HCT116 (cell line): ENCODE measurements at regions not wholly inside any gene's neighbourhood (a gene's known extent, or its start where the extent isn't known, plus 50 kb on each side); places are given as distances from the start of the nearest gene placed in this dataset.

Experiments used
- ATAC-seq: fragments of 200-7000 bp; cut with Tn5 transposase; 2 replicates; pipeline ENCODE4 v1.9.1; 2020; ENCODE audit warnings: mild to moderate bottlenecking, moderate library complexity
- BruUV-seq: library from RNA; stranded (reverse); fragments of 400-500 nt; replicated peaks from 2 replicates; lab custom pipeline; 2021; lab: Mats Ljungman, UMichigan
- CTCF ChIA-PET: fragments of 300-600 bp; sonication (Branson Sonifier 250); formaldehyde crosslinking; loops from one replicate; lab custom pipeline; 2021; ENCODE audit warnings: antibody characterized with exemption; lab: Charles Lee
- POLR2A ChIA-PET: fragments of 300-600, 350-600 bp; sonication (Branson Sonifier 250); formaldehyde crosslinking; loops from one replicate; lab custom pipeline; 2021; ENCODE audit warnings: antibody characterized with exemption; lab: Charles Lee
- RAD21 ChIA-PET, 2 experiments: fragments of 300-600 bp; sonication (Branson Sonifier 250); formaldehyde crosslinking; loops; one replicate each; lab custom pipeline; 2023; ENCODE audit warnings: low total read pairs in 2 of 2; ENCODE audit not compliant: uncharacterized antibody in 2 of 2, unreplicated experiment in 2 of 2, low non-redundant PET in 1 of 2; lab: Charles Lee
- DNase-seq: peaks from one replicate; pipeline ENCODE4 v3.0.0-alpha.2; 2010; ENCODE audit warnings: low read depth, low spot score
- H2AFZ ChIP-seq: fragments of 200-600 bp; shearing (Covaris generic), sonication (generic); 2 replicates; pipeline ENCODE4 v1.6.1; 2017; ENCODE audit warnings: low read depth, mixed run types, mixed read lengths, antibody characterized with exemption, low read length; ENCODE audit not compliant: poor library complexity, severe bottlenecking
- H3K27ac ChIP-seq: 2 replicates; pipeline ENCODE4 v1.5.1; 2012; ENCODE audit warnings: low read depth, low read length
- H3K27me3 ChIP-seq: fragments of 200-600 bp; sonication (generic); 2 replicates; pipeline ENCODE4 v1.6.1; 2016; ENCODE audit warnings: mixed run types, low read length, mixed read lengths; ENCODE audit not compliant: insufficient read depth
- H3K36me3 ChIP-seq, 2 experiments: fragments of 200-500 bp in 1 of 2; fragments of 200-600 bp in 1 of 2; sonication (Bioruptor generic) in 1 of 2; sonication (generic) in 1 of 2; 2 replicates each; pipeline versions ENCODE4 v1.5.1 to v1.6.1; 2014 to 2016; ENCODE audit warnings: low read length in 2 of 2, inconsistent platforms in 1 of 2, mixed read lengths in 1 of 2, mixed run types in 1 of 2; ENCODE audit not compliant: insufficient read depth in 2 of 2, control insufficient read depth in 1 of 2
- H3K4me1 ChIP-seq, 2 experiments: fragments of 200-600 bp in 1 of 2; sonication (generic) in 1 of 2; 2 replicates each; pipeline versions ENCODE4 v1.5.1 to v1.6.1; 2012 to 2017; ENCODE audit warnings: low read length in 2 of 2, inconsistent platforms in 1 of 2, mild to moderate bottlenecking in 1 of 2, mixed read lengths in 1 of 2, mixed run types in 1 of 2, moderate library complexity in 1 of 2; ENCODE audit not compliant: insufficient read depth in 2 of 2, control insufficient read depth in 1 of 2
- H3K4me2 ChIP-seq: fragments of 200-600 bp; sonication (generic); 2 replicates; pipeline ENCODE4 v1.6.1; 2017; ENCODE audit warnings: mixed run types, low read length, mixed read lengths
- H3K4me3 ChIP-seq, 2 experiments: fragments of 200-600 bp in 1 of 2; sonication (generic) in 1 of 2; replicated peaks in 1 of 2; 2 replicates each; pipeline ENCODE4 v1.5.1; 2011 to 2016; ENCODE audit warnings: low read length in 2 of 2, control low read depth in 1 of 2, low read depth in 1 of 2, mild to moderate bottlenecking in 1 of 2, mixed read lengths in 1 of 2, mixed run types in 1 of 2
- H3K79me2 ChIP-seq: fragments of 200-600 bp; sonication (generic); 2 replicates; pipeline ENCODE4 v1.6.1; 2017; ENCODE audit warnings: mild to moderate bottlenecking, mixed run types, low read length, moderate library complexity, mixed read lengths; ENCODE audit not compliant: insufficient read depth
- H3K9ac ChIP-seq: fragments of 200-600 bp; sonication (generic); 2 replicates; pipeline ENCODE4 v1.6.1; 2016; ENCODE audit warnings: low read length, mixed read lengths
- H3K9me2 ChIP-seq: fragments of 200-600 bp; sonication (generic), shearing (Covaris generic); 2 replicates; pipeline ENCODE4 v1.6.1; 2017; ENCODE audit warnings: mixed run types, mild to moderate bottlenecking, moderate library complexity; ENCODE audit not compliant: insufficient read depth
- H3K9me3 ChIP-seq, 2 experiments: fragments of 200-500 bp in 1 of 2; fragments of 200-600 bp in 1 of 2; sonication (Bioruptor generic) in 1 of 2; sonication (generic) in 1 of 2; 2 replicates each; pipeline ENCODE4 v1.6.1; 2014 to 2017; ENCODE audit warnings: low read length in 2 of 2, mixed read lengths in 2 of 2, inconsistent platforms in 1 of 2, low read depth in 1 of 2, mild to moderate bottlenecking in 1 of 2, mixed run types in 1 of 2, moderate library complexity in 1 of 2; ENCODE audit not compliant: control insufficient read depth in 1 of 2, insufficient read depth in 1 of 2
- H4K20me1 ChIP-seq: fragments of 200-600 bp; sonication (generic), shearing (Covaris generic); 2 replicates; pipeline ENCODE4 v1.6.1; 2017; ENCODE audit warnings: mixed run types, mild to moderate bottlenecking, moderate library complexity; ENCODE audit not compliant: insufficient read depth
- ATF3 ChIP-seq: IDR thresholded peaks from 2 replicates; pipeline ENCODE4 v1.6.1; 2012
- CBX3 ChIP-seq: IDR thresholded peaks from 2 replicates; pipeline ENCODE4 v1.6.1; 2012; ENCODE audit warnings: low read depth
- CEBPB ChIP-seq: IDR thresholded peaks from 2 replicates; pipeline ENCODE4 v1.6.1; 2012; ENCODE audit warnings: low read depth
- CTCF ChIP-seq, 3 experiments: fragments of 200-600 bp in 1 of 3; sonication (generic) in 1 of 3; IDR thresholded peaks in 2 of 3; conservative IDR thresholded peaks in 1 of 3; 2 replicates each; pipeline ENCODE4 v1.5.1; 2012 to 2017; ENCODE audit warnings: low read depth in 2 of 3, low read length in 2 of 3, antibody characterized with exemption in 1 of 3, borderline replicate concordance in 1 of 3, control low read depth in 1 of 3, mild to moderate bottlenecking in 1 of 3, mixed read lengths in 1 of 3, mixed run types in 1 of 3, moderate library complexity in 1 of 3; ENCODE audit not compliant: insufficient read depth in 1 of 3
- EGR1 ChIP-seq: IDR thresholded peaks from 2 replicates; pipeline ENCODE4 v1.6.1; 2012; ENCODE audit warnings: low read depth
- ELF1 ChIP-seq: IDR thresholded peaks from 2 replicates; pipeline ENCODE4 v1.6.1; 2012; ENCODE audit warnings: low read depth, borderline replicate concordance
- EZH2phosphoT487 ChIP-seq: fragments of 200-600 bp; IDR thresholded peaks from 2 replicates; pipeline ENCODE4 v1.6.1; 2018; ENCODE audit warnings: antibody characterized with exemption, borderline replicate concordance
- FOSL1 ChIP-seq: IDR thresholded peaks from 2 replicates; pipeline ENCODE4 v1.6.1; 2012; ENCODE audit warnings: low read depth
- JUND ChIP-seq: IDR thresholded peaks from 2 replicates; pipeline ENCODE4 v1.6.1; 2012
- MAX ChIP-seq: IDR thresholded peaks from 2 replicates; pipeline ENCODE4 v1.6.1; 2012
- POLR2A ChIP-seq: IDR thresholded peaks from 2 replicates; pipeline ENCODE4 v1.7.0; 2011; ENCODE audit warnings: borderline replicate concordance; ENCODE audit not compliant: insufficient read depth, insufficient read length; ENCODE audit errors: extremely low read depth
- POLR2AphosphoS5 ChIP-seq: IDR thresholded peaks from 2 replicates; pipeline ENCODE4 v1.6.1; 2011; ENCODE audit warnings: mild to moderate bottlenecking, low read depth, low read length, moderate library complexity
- RAD21 ChIP-seq: IDR thresholded peaks from 2 replicates; pipeline ENCODE4 v1.6.1; 2012; ENCODE audit warnings: low read depth, mild to moderate bottlenecking
- REST ChIP-seq: IDR thresholded peaks from 2 replicates; pipeline ENCODE4 v1.6.1; 2012; ENCODE audit warnings: low read depth
- SRF ChIP-seq: IDR thresholded peaks from 2 replicates; pipeline ENCODE4 v1.6.1; 2012; ENCODE audit warnings: low read depth
- YY1 ChIP-seq: IDR thresholded peaks from 2 replicates; pipeline ENCODE4 v1.6.1; 2011; ENCODE audit warnings: low read length, low read depth, moderate library complexity, mild to moderate bottlenecking; ENCODE audit not compliant: insufficient replicate concordance; ENCODE audit errors: extremely low read depth
- ZFX ChIP-seq: fragments of 450-650 bp; IDR thresholded peaks from 2 replicates; pipeline ENCODE4 v1.6.1; 2017
- intact Hi-C: fragments of 100-400 bp; cut with micrococcal nuclease; formaldehyde crosslinking; loops from 2 replicates; pipeline ENCODE4 v1.10.0; 2022

- H2AFZ ChIP-seq: no peak overlapping the region
- intact Hi-C loops: loop anchor here (10.0 kb wide), 1 partner anchor 111 kb away; no protein-coding TSS in a partner anchor
- DNase-seq (no peak), ATAC-seq (no peak)
- no peaks in the 10 kb centered on the region for H3K36me3 ChIP-seq
- H3K27ac ChIP-seq: no peak overlapping the region
- H3K4me3 ChIP-seq: no peak overlapping the region
- no peaks in the 10 kb centered on the region for H3K9me3 ChIP-seq
- H3K4me2 ChIP-seq: no peak overlapping the region
- BruUV-seq: no TSS peak
- ChIA-PET CTCF (no interaction called here), RAD21 (no interaction called here), POLR2A (no interaction called here)
- H3K27me3 ChIP-seq: no peaks in the 10 kb centered on the region
- no peaks in the 10 kb centered on the region for H3K79me2 ChIP-seq
- no peaks in the 10 kb centered on the region for H4K20me1 ChIP-seq
- H3K9ac ChIP-seq: no peak overlapping the region
- H3K9me2 ChIP-seq: no peaks in the 10 kb centered on the region
- H3K4me1 ChIP-seq: no peaks in the 10 kb centered on the region
- no peak for TF ChIP-seq CEBPB
- no peak for TF ChIP-seq POLR2AphosphoS5
- no peak for TF ChIP-seq CBX3
- TF ChIP-seq MAX: no peak
- TF ChIP-seq RAD21: no peak
- TF ChIP-seq SRF: no peak
- TF ChIP-seq YY1: no peak
- no peak for TF ChIP-seq REST
- TF ChIP-seq POLR2A: no peak
- TF ChIP-seq EZH2phosphoT487: no peak
- no peak for TF ChIP-seq ATF3
- no peak for TF ChIP-seq EGR1
- no peak for TF ChIP-seq CTCF (IDR thresholded peaks at IDR 0.05 in 2 of 3, conservative IDR thresholded peaks at IDR 0.05 in 1 of 3; ENCODE audit: borderline replicate concordance in 1 of 3, insufficient read depth in 1 of 3, low read depth in 2 of 3, low read length in 2 of 3)
- no peak for TF ChIP-seq JUND
- TF ChIP-seq FOSL1: no peak
- no peak for TF ChIP-seq ZFX
- no peak for TF ChIP-seq ELF1
These were observed 57.6 kb downstream of the COX7C start for GRCh38 chr5:86675311-86675710.
